Right lobe of liver (tissue), 6 donors: ENCODE measurements at regions not wholly inside any gene's neighbourhood (a gene's known extent, or its start where the extent isn't known, plus 50 kb on each side); places are given as distances from the start of the nearest gene placed in this dataset.

Experiments used
- ATAC-seq, 4 donors: fragments of 200-7000 bp; cut with Tn5 transposase; one replicate each; pipeline ENCODE4 v1.9.1; 2020; ENCODE audit warnings: mild to moderate bottlenecking in 4 of 4, moderate library complexity in 4 of 4
- DNase-seq, 3 donors: peaks; one replicate each; pipeline ENCODE4 v3.0.0-alpha.2; 2020
- H3K27ac ChIP-seq, 3 donors: fragments of 200-600 bp; one replicate each; pipeline ENCODE4 v1.8.0; 2022
- H3K27me3 ChIP-seq, 2 donors: fragments of 200-600 bp; one replicate each; pipeline ENCODE4 v1.8.0; 2022
- H3K36me3 ChIP-seq, 4 donors: fragments of 200-600 bp; sonication (generic) in 1 of 4; one replicate each; pipeline versions ENCODE4 v1.5.1 to v1.8.0; 2017 to 2022; ENCODE audit warnings: control low read depth in 1 of 4
- H3K4me1 ChIP-seq, 4 donors: fragments of 200-600 bp; sonication (generic) in 1 of 4; one replicate each; pipeline versions ENCODE4 v1.5.1 to v1.8.0; 2017 to 2022; ENCODE audit warnings: control low read depth in 1 of 4
- H3K4me3 ChIP-seq, 3 donors: fragments of 200-600 bp; one replicate each; pipeline ENCODE4 v1.8.0; 2022
- H3K9me3 ChIP-seq, 4 donors: fragments of 200-600 bp; sonication (generic) in 1 of 4; one replicate each; pipeline versions ENCODE4 v1.5.1 to v1.8.0; 2017 to 2022; ENCODE audit warnings: control low read depth in 1 of 4
- CTCF ChIP-seq, 4 donors: fragments of 200-600 bp in 3 of 4; fragments of 450-650 bp in 1 of 4; IDR thresholded peaks; one replicate each; pipeline versions ENCODE4 v1.5.1 to v1.8.0; 2016 to 2022; ENCODE audit warnings: antibody characterized with exemption in 4 of 4, mild to moderate bottlenecking in 2 of 4
- POLR2A ChIP-seq: fragments of 450-650 bp; IDR thresholded peaks from one replicate; pipeline ENCODE4 v1.6.1; 2017; ENCODE audit warnings: antibody characterized with exemption, mild to moderate bottlenecking
- WGBS: methylation state at CpG from one replicate; pipeline ENCODE4 v1.1.6; 2018; ENCODE audit warnings: low coverage, low lambda C conversion rate; ENCODE audit not compliant: insufficient coverage; ENCODE audit errors: missing lambda C conversion rate; 5-methylcytosine and 5-hydroxymethylcytosine counted together
- intact Hi-C, 2 donors: fragments of 100-400 bp; cut with DNase I; formaldehyde crosslinking; loops; one replicate each; pipeline versions ENCODE4 v1.11.2 to v1.14.1; 2022
- donor health status: DM: no; HTN: yes; CAD: no.
- donor health status: DM: no; HTN: no; CAD: no.
- donor health status: DM: no; HTN: no; CAD: no.
- donor health status: DM: no; HTN: yes; CAD: no.
- donor health status: DM: no; HTN: yes; CAD: no.

GRCh38 chr3:22029480-22029879 is 278.5 kb upstream of the ZNF385D start:
- H3K36me3 ChIP-seq, result no peaks in the 10 kb centered on the region
- TF ChIP-seq CTCF (IDR thresholded peaks at IDR 0.05) (no peak), POLR2A (no peak)
- intact Hi-C loops, result no loop called here
- no peak for ATAC-seq
- no peaks in the 10 kb centered on the region for H3K9me3 ChIP-seq
- no peak overlapping the region for H3K27ac ChIP-seq
- H3K4me1 ChIP-seq, result no peaks in the 10 kb centered on the region
- 73% methylated on average over 4 of the region's 4 CpGs for WGBS
- no peak for DNase-seq
- no peaks in the 10 kb centered on the region for H3K27me3 ChIP-seq
- H3K4me3 ChIP-seq, result no peak overlapping the region

GRCh38 chr3:22039161-22039560 is 288.2 kb upstream of the ZNF385D start:
- TF ChIP-seq CTCF (IDR thresholded peaks at IDR 0.05) (no peak), POLR2A (no peak)
- Histone ChIP-seq H3K27ac (no peak overlapping the region), H3K36me3 (no peaks in the 10 kb centered on the region), H3K27me3 (no peaks in the 10 kb centered on the region), H3K9me3 (no peaks in the 10 kb centered on the region), H3K4me3 (no peak overlapping the region), H3K4me1 (no peaks in the 10 kb centered on the region)
- no peak for DNase-seq
- intact Hi-C loops, result no loop called here
- no peak for ATAC-seq

- H3K4me1 ChIP-seq, result no peaks in the 10 kb centered on the region
- H3K4me3 ChIP-seq, result no peak overlapping the region
- H3K9me3 ChIP-seq, result no peaks in the 10 kb centered on the region
- intact Hi-C loops, result no loop called here
- TF ChIP-seq POLR2A (no peak), CTCF (IDR thresholded peaks at IDR 0.05) (no peak)
- H3K36me3 ChIP-seq, result no peaks in the 10 kb centered on the region
- DNase-seq (no peak), ATAC-seq (no peak)
- H3K27ac ChIP-seq, result no peak overlapping the region
- 33% methylated on average over 1 of the region's 1 CpG for WGBS
- H3K27me3 ChIP-seq, result no peaks in the 10 kb centered on the region
Measured at GRCh38 chr3:22040150-22040549, 289.1 kb upstream of the ZNF385D start.

GRCh38 chr3:22045882-22046281 is 294.9 kb upstream of the ZNF385D start:
- no peaks in the 10 kb centered on the region for H3K27me3 ChIP-seq
- ATAC-seq (no peak), DNase-seq (no peak)
- 10% methylated on average over 1 of the region's 1 CpG for whole genome bisulfite sequencing
- H3K4me3 ChIP-seq, result no peak overlapping the region
- H3K27ac ChIP-seq, result no peak overlapping the region
- TF ChIP-seq POLR2A (no peak), CTCF (IDR thresholded peaks at IDR 0.05) (no peak)
- no peaks in the 10 kb centered on the region for H3K9me3 ChIP-seq
- intact Hi-C loops, result no loop called here
- H3K4me1 ChIP-seq, result no peaks in the 10 kb centered on the region
- no peaks in the 10 kb centered on the region for H3K36me3 ChIP-seq

- no peak overlapping the region for H3K4me3 ChIP-seq
- DNase-seq (no peak), ATAC-seq (no peak)
- TF ChIP-seq POLR2A (no peak), CTCF (IDR thresholded peaks at IDR 0.05) (no peak)
- H3K36me3 ChIP-seq, result no peaks in the 10 kb centered on the region
- no peaks in the 10 kb centered on the region for H3K27me3 ChIP-seq
- no peaks in the 10 kb centered on the region for H3K9me3 ChIP-seq
- no peaks in the 10 kb centered on the region for H3K4me1 ChIP-seq
- intact Hi-C loops, result no loop called here
- WGBS, result 74% methylated on average over 3 of the region's 3 CpGs
- H3K27ac ChIP-seq, result no peak overlapping the region
Measured at GRCh38 chr3:22063500-22063899, 312.5 kb upstream of the ZNF385D start.
